Fibroblast of skin of back (primary cell): ENCODE measurements at regions not wholly inside any gene's neighbourhood (a gene's known extent, or its start where the extent isn't known, plus 50 kb on each side); places are given as distances from the start of the nearest gene placed in this dataset.
A peak's percentile ranks its signal among the peaks of the same experiment; 100 is the strongest.

Experiments
- DNase-seq: peaks from one replicate; pipeline ENCODE4 v3.0.0-alpha.2; 2013

DNA sequence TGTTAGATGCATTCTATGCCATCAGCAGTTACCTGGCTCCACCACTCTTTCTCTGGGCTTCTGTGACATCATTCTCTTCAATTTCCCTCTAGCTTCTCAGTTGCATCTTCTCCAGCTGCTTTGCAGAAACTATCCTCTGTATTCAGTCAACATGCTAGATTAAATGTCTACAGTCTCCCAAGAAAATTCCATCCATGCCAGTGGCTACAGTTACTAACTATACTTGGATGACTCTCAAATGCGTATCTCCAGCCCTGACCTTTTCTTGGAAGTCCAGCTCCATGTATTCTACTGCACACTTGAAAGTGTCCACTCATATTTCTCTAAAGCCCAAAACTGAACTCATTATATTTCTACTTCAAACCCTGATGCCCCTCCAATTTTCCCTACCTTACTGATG lies 232.3 kb upstream of the TENM3 start:
- DNase-seq = peak; percentile 27

DNA sequence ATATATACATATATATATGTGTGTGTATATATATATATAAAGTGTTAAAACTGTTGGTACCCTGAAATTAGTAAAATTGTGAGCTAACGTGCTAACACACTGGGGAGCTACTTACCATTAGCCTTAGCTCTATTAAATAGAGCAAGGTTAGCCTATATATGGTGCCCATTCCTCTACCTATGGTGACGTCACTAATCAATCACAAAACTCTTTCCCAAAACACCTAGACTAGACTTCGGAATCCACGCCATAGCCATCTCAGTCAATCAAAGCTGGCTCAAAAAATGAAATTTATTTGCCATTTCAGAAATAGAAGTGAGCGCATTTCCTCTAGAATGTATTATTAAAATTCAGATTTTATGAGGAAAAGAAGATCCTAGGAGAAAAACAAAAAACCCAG lies 229.0 kb upstream of the TENM3 start:
- DNase-seq = no peak

GRCh38 chr4:182015014-182015413 lies 228.2 kb upstream of the TENM3 start:
- DNase-seq = no peak

DNA sequence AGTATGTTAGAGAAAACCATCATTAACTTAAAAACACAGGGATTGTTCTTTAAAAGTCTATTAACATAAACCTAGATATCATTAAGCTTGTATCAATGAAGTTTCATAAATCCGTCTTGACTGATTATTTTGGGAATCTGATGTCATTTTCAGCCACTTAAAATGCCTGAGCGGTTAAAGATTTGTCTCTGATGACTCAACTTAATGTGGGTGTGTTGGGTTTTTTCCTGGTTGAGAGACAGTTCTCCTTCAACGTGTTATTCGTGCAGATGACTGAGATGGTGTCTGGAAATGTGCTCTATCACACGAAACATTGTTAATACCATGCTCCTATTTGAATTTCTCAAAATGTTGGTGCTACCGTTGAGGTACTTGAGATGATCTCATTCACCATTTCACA lies 227.3 kb upstream of the TENM3 start:
- DNase-seq = peak; percentile 50

- no peak for DNase-seq
These were observed 226.2 kb upstream of the TENM3 start for GRCh38 chr4:182017038-182017437.

DNA sequence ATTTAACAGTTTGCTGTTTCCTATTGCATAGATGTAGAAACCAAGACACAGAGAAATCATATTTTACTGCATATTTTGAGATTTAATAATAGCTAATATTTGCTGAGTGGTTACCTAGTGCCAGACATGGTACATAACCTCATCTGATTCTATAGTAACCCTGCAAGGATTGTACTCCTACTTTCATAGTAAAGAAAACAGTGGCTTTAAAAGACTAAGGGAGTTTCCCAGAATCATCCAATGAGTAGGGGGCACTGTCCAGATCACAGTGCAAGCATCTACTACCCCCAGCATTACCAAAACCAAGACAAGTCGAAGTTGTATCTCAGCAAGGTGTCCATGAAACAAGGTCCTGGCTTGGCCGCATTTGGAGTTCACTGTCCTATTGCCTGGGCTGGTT lies 224.5 kb upstream of the TENM3 start:
- DNase-seq = no peak

- no peak for DNase-seq
These were observed 224.0 kb upstream of the TENM3 start for GRCh38 chr4:182019148-182019652.

DNA sequence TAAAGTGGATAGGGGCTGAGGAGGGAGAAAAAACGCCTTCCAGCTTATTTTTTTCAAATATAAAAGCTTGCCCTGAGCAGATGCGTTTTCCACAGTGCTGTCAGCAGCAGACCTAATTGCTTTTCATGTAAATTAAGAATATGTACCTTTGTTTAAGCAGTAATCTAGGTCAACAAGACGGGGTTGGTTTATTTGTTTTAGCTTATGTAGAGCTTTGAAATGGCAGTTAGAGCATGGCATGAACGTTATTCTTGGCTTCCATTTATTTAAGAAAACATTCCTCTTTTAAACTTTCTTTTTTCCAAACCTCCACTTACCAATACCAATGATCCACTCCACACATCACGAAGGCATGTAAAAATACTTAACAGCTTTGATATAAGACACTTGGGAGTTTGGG lies 220.3 kb upstream of the TENM3 start:
- DNase-seq = peak; percentile 44

DNA sequence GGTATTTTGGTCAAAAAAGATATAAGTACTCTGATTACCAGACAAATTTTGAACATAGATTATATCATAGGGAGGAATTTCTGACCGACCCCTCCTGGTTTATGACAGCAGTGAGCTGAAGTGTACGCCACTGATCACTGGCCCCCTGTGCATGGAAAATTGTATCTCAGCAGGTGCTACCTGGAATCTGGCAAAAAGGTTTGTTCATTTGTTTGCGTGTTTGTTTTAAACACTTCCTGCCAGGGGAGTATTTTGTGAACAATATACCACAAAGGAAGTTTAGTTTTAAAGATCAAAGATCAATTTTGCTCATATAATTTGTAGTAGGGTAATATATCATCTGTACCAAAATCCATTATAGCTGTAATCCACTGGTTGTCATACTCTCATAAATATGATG lies 219.7 kb upstream of the TENM3 start:
- DNase-seq = no peak

DNA sequence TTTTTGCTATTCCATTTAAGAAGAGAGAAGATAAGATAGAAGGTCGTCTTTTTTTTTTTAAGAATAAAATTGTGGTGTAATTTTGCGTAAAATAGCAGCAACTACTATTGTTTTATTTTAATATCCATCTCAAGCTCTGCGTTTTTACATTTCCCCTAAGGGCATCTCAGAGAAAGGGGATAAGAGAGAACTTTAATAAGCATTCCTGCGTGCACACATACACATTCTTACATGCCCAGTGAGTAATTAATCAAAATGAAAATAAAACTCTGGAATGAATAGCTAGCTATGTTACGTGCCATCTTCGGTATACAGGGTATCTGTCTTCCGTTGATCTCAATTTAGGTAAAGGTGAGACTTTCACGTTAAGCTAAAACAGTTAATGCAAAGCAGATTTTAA lies 200.3 kb upstream of the TENM3 start:
- DNase-seq = no peak

- DNase-seq = no peak
These were observed 194.3 kb upstream of the TENM3 start for GRCh38 chr4:182048871-182049270.

DNA sequence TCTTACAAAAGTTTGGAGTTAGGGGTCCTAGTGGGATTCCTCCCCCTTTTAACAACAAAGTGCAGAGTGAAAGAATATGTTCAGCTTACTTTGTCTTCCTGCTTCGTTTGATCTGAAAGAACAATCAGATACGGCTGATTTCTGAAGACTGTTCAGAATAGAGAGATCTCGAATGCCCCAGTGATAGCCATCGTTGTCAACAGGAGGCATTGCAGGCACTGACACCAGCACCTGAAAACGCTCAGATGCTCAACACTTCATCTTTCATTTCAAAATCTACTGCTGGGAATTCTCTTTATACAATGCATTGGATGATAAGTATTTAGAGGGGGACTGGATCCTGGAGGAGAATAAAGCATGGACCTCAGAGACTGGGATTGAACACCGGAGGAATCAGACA lies 186.3 kb upstream of the TENM3 start:
- no peak for DNase-seq

DNA sequence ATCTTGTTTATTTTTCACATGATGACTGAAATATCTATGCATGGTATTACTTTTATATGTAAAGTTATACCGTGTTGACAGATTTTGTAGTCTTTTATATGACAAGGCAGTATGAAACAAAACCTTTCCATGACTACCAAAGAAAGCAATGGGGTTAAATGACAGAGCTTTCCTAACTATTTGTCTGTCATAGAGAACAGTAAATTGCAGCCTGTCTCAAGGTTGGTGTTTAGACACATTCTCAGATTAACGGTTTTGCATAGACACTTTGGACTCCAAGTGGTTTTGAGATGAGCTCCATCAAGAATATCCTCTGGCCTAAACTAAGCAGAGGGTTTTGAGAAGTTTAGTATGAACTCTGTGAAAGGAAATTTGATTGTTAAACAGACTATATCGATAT lies 180.7 kb upstream of the TENM3 start:
- DNase-seq = no peak

DNA sequence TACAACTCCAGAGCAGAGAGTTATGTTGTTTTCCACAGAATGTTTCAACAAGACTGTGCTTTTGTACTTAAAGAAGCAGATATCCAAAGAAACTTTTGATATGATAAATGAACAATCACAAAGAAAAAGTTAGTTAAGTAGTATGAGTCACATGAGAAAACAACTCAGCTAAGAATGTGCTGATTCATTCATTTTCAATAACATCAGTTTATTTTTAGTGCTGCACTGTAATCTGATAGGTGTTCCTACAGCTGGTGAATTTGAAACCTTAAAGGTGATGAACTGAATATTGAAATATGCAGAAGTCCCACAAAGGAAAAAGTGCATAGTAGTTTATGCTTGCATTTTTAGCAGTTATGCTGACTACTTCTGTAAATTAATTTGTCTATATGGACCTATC lies 180.3 kb upstream of the TENM3 start:
- DNase-seq = peak; percentile 79

- peak; percentile 11 for DNase-seq
These were observed 179.6 kb upstream of the TENM3 start for GRCh38 chr4:182063651-182064050.

GRCh38 chr4:182065255-182065654 lies 177.9 kb upstream of the TENM3 start:
- DNase-seq = no peak

DNA sequence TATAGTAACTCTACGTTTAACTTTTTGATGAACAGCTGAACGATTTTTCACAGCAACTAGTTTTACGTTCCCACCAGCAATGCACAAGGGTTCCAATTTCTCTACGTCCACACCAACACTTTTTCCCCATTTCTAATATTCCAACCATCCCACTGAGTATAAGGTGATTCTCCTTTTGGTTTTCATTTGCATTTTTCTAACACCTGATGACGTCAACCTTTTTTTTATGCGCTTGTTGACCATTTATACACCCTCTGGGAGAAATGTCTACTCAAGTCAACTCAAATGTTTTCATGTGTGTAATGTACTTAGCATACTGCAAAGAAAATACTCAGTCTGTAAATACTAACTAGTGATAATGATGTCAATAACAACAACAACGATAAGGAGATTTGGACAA lies 177.2 kb upstream of the TENM3 start:
- DNase-seq = no peak

DNA sequence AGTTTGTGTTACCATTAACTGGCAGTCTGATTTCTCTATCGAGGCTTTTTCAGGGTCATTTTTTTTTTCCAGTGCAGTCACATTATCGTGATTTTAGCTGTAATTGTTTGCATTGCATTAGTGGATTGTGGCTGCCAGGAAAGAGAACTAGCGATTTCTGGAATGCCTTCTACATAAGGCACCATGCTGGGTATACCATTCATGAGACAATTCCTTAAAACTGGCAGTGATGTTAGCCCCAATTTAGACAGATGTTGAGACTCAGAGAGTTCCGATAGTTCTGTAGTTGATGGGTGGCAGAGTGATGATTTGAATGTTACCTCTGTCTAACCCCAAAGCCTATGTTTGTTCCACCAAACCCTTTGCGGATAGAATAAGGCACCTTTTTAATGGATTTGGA lies 175.4 kb upstream of the TENM3 start:
- DNase-seq = peak; percentile 64

GRCh38 chr4:182068920-182069319 lies 174.3 kb upstream of the TENM3 start:
- DNase-seq = no peak

DNA sequence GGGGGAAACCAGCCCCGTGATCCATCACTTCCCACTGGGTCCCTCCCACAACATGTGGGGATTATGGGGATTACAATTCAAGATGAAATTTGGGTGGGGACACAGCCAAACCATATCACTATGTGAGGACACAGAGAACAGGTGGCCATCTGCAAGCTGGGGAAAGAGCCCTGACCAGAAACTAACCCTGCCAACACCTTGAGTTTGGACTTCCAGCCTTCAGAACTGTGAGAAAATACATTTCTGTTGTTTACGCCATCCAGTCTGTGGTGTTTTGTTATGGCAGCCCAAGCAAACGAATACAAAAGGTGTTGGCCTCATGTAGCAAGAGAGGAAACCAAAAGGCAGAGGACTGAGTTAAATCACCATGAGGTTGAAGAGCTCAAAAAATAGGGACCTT lies 169.9 kb upstream of the TENM3 start:
- no peak for DNase-seq

- DNase-seq = no peak
These were observed 169.1 kb upstream of the TENM3 start for GRCh38 chr4:182074139-182074538.

GRCh38 chr4:182074810-182075209 lies 168.4 kb upstream of the TENM3 start:
- no peak for DNase-seq

GRCh38 chr4:182082910-182083309 lies 160.3 kb upstream of the TENM3 start:
- DNase-seq = no peak

GRCh38 chr4:182083671-182084410 lies 159.4 kb upstream of the TENM3 start:
- no peak for DNase-seq

- DNase-seq = peak; percentile 86
These were observed 158.1 kb upstream of the TENM3 start for GRCh38 chr4:182085051-182085480.
